VCaP (cell line): ENCODE measurements at regions not wholly inside any gene's neighbourhood (a gene's known extent, or its start where the extent isn't known, plus 50 kb on each side); places are given as distances from the start of the nearest gene placed in this dataset.

Source experiments
- H3K27ac ChIP-seq: fragments of 450-650 bp; 2 replicates; pipeline ENCODE4 v1.5.1; 2017
- CTCF ChIP-seq: fragments of 450-650 bp; conservative IDR thresholded peaks from 2 replicates; pipeline ENCODE4 v1.5.1; 2017; ENCODE audit warnings: mild to moderate bottlenecking, moderate library complexity

DNA sequence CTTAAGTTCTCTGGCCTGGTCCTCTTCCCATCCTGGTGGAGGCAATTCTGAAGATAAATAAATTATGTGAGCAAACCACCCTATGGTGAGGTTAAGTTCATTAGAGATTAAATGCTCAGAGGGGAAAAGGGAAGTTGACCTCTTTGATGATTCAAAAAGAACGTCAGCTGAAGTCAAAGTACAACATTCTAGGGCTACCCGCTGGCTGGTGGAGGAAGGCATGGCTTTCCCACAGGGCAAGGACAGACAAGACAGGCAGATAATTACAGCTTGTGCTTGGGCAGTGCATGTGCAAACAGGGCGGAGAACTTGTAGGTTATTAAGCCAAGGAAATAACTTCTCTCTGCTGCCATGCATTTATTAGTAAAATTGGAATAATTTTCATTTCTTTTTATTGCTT, 91.0 kb upstream of the SLC24A3 start:
- no peak overlapping the region for H3K27ac ChIP-seq
- no peak for TF ChIP-seq CTCF

DNA sequence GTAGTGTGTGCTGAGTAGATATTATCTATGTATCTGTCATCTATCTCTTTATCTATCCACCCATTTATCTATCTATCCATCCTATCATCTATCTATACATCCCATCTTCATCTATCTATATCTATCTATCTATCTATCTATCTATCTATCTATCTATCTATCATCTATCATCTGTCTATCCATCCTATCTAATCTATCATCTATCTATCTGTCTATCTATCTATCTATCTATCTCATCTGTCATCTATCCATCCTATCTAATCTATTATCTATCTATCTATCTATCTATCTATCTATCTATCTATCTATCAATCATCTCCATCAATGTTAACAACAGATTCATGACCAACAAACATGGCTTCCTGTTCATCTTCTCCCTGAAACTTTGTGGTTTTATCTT, 90.5 kb upstream of the SLC24A3 start:
- no peak for TF ChIP-seq CTCF
- H3K27ac ChIP-seq: no peak overlapping the region

DNA sequence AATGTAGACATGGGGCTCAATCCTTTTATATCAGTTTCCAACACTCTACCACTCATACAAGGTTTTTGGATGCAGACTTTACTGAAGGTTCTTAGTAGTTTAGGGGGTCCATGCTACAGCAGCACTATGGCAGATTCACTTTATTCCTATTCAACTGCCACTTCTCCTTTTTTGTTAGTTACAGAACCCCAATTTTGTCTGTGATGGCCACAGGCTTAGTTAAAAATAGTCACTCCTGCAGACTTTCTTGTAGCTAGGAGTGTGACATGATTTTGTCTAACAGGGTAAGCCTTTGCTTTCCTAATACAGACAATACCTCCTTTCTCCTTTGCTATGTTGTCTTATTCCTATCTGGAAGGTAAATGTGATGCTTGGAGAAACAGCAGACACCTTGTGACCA, 90.0 kb upstream of the SLC24A3 start:
- no peak for TF ChIP-seq CTCF
- H3K27ac ChIP-seq: no peak overlapping the region

DNA sequence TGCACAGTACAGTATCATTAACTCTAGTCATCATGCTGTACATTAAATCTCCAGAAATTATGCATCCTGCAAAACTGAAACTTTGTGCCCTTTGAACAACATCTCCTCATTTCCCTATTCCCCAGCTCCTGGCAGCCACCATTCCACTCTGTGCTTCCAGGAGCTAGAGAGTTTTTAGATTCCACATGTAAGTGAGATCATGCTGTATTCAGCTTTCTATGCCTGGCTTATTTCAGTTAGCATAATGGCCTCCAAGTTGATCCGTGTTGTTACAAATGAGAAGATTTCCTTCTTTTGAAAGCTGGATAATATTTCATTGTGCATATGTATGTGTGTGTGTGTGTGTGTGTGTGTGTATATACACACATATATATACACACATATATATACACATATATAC, 86.9 kb upstream of the SLC24A3 start:
- no peak for TF ChIP-seq CTCF
- no peak overlapping the region for H3K27ac ChIP-seq

DNA sequence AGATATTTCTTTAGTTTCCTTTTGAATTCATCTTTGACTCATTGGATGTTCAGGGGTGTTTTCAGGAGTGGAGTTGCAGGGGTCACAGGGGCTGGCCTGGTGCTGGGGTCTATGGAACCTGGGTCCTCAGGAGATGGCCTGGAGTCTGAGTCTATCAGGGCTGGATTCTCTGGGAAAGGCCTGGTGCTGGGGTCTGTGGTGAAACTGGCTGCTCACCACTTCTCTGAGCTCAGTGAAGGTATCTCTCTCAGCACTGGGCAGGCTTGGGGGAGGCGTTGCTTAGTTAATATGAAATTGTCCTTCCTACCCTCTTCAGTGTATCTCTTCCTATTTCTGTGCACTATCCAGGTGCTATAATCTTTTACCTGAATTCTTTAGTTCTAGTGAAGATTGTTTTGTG, 83.1 kb upstream of the SLC24A3 start:
- peak overlapping the region; percentile 78 for H3K27ac ChIP-seq
- TF ChIP-seq CTCF: no peak

- no peak for TF ChIP-seq CTCF
- peak overlapping the region; percentile 78 for H3K27ac ChIP-seq
Observed at GRCh38 chr20:19129976-19130612, 82.3 kb upstream of the SLC24A3 start.

- no peak for TF ChIP-seq CTCF
- H3K27ac ChIP-seq: peak overlapping the region; percentile 78
Observed at GRCh38 chr20:19130613-19130984, 81.8 kb upstream of the SLC24A3 start.
